AG08395 (cell line): ENCODE measurements at regions not wholly inside any gene's neighbourhood (a gene's known extent, or its start where the extent isn't known, plus 50 kb on each side); places are given as distances from the start of the nearest gene placed in this dataset.
"Not testable (repeated sequence)": the region's sequence is repeated elsewhere in the genome, so short reads cannot be mapped to it uniquely, and the experiment has no call there.

Source experiments
- DNase-seq: peaks from one replicate; pipeline ENCODE4 v3.0.0; 2012; ENCODE audit warnings: mixed read lengths, low spot score

GRCh38 chr12:78338054-78338785 lies 507.5 kb downstream of the NAV3 start:
- no peak for DNase-seq

DNA sequence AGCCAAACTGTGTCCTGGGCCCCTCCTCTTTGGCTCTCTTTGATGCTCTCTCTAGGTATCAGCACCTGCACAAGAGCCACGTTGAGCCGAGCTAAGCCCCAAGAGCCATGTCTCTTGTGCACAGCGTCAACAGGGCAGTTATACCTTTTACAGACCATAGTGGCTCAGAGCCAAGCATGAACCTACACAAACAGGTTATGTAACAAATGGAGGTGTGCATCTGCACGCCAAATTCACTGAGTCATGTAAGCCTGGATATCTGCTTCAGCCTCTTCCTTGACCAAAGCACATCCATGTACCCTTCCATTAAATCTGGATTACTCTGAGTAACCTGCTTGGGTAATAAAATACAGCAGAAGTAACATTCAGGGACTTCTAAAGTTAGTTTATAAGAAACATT lies 509.7 kb downstream of the NAV3 start:
- no peak for DNase-seq

DNA sequence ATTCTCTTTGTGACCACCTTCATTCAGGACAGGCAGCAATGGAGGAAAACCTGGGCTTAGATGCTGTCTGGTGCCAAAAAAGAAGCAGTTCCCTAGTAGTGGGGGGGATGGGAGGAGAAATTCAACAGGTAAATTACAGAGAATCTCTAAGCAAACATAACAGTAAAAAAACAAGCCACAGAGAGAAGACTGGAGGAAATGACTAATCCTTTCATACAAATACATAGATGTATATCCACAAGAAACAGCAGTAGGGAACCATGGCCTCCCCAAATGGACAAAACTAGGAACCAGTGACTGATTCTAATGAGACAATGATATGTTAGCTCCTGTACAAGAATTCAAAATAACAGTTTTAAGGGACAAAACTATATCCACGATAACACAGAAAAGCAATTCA lies 513.0 kb downstream of the NAV3 start:
- DNase-seq = no peak

DNA sequence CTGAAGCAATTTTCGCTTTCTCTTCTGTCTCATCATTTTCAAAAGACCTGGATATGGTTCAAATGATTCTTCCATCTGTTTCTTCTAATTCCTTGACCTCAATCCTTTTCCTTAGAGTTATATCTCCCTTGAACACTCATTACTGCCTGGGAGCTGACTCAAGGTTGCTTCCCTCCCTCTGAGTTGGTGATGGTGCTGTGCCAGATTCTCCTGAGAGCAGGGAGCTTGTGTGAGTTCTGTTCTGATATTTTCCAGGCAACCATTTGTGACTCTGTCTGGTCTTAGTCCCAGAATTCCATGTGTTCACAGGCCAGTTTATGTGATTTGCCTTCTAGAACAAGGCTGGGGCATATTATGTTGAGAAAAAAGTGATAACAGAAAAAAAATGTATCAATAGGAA lies 505.1 kb upstream of the SYT1 start:
- peak; percentile 44 for DNase-seq

DNA sequence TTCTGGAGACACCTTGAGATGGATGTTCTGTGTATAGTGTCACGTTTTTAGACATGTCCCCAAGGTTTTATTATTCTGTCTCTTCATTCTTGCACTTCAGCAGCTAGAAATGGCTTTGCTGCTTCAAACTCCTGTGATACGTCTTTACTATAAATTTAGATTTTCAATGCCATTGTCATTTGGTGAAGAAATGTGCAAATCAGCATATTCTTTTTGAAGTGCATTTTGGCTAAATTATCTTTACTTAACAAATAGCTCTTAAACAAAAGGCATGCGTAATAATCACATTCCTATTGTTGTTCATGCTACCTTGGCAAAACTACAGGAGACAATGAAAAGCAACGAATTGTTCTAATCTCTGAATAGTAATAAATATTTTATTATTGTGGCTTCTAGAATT lies 502.9 kb upstream of the SYT1 start:
- DNase-seq = no peak

DNA sequence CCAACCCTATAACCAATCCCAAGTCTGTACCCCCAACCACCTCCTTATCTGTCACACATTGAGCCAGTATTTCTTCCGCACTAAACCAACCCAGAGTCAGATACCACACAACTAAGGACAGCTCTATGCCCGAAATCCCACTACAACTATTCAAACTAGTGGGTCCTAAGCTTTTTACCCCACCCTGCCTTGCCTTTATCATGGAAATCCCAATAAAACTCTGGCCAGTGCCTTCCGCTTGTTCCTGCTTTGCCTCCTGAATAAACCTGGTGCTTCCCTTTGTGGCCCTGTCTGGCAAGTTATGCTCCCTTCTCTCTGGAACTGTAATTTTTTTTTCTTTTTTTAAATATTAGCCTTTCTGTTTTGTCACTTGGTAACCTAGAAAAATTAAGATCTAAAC lies 493.3 kb upstream of the SYT1 start:
- no peak for DNase-seq

- no peak for DNase-seq
These were observed 489.1 kb upstream of the SYT1 start for GRCh38 chr12:78375461-78375860.

GRCh38 chr12:78376257-78376656 lies 488.3 kb upstream of the SYT1 start:
- DNase-seq = no peak

DNA sequence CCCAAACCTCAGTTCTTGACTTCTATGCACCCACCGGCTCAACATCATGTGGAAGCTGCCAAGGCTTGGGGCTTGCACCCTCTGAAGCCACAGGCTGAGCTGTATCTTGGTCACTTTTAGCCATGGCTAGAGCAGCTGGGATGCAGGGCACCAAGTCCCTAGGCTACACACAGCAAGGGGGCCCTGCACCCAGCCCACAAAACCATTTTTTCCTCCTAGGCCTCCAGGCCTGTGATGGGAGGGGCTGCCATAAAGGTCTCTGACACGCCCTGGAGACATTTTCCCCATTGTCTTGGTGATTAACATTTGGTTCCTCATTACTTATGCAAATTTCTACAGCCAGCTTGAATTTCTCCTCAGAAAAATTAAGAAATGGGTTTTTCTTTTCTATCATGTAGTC lies 485.5 kb upstream of the SYT1 start:
- not testable (repeated sequence) for DNase-seq

DNA sequence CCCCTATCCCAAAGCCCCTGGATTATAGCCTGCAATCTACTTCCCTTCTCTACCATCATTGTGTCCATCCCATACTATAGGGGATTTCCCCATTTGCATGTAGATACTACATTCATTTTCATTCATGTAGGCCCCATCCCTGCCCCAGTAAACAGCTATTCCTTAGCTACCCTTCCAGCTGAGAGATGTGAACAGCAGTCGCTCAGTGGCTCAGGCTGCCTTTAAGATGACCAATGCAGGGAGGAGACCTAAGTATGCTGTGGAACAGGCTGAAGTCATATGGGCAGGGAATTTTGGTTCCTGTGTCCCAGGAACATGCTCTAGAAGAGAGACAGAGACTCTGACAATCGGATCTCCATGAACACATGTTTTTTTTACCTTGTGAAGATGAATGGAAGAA lies 481.2 kb upstream of the SYT1 start:
- no peak for DNase-seq

DNA sequence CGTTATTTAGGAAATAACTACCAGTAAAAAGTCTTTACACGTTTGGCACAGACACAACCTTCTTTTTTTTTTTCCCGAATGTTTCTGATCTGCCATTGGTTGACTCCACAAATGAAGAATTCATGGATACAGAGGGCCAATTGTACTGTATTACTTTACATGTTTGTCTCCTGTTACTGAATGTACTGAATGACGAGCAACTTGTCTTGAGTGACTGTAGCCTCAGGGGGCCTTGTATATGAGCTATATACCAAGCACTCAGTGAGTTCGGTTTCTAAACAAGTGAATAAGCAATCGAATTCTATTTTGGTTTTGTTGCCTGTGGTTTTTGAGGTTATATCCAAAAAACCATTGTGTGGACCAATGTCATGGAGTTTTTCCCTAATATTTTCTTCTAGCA lies 480.0 kb upstream of the SYT1 start:
- DNase-seq = no peak

GRCh38 chr12:78385541-78385940 lies 479.0 kb upstream of the SYT1 start:
- DNase-seq = peak; percentile 5

DNA sequence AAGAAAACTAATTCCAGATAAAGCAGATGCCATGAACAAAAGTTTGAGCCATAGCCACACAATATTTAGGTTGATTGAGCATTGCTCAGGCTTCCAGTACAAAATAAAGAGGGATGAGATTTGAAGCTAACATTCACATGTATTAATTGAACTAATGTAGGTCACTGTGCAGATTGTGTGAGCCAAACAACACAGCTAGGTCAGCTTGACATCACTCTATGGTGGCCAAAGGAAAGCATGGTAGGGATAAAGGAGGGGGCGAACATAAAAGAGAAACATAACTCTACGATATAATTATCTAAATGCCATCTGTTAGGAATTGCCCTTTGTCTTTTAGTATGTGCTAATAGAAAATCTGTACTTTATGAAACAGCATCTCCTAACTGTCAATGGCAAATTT lies 477.7 kb upstream of the SYT1 start:
- DNase-seq = no peak

DNA sequence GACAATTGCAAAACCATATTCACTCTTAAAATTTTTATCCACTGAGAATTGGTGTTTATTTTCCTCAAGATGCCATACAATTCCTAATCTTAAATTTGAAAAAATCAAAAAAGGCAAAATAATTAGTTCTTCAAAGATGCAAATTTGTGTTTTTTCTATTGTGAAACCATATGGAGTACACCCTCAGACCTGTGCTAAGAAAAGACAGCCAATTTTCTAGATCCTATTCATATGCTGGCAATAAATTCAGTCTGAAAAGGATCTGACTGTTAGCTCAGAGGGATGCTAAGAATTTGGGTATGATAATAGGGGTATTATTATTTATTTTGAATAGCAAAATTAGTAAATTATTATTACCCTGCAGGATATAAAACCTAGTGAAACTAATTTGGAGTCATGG lies 476.9 kb upstream of the SYT1 start:
- DNase-seq = no peak

- DNase-seq = no peak
These were observed 476.1 kb upstream of the SYT1 start for GRCh38 chr12:78388461-78388860.

DNA sequence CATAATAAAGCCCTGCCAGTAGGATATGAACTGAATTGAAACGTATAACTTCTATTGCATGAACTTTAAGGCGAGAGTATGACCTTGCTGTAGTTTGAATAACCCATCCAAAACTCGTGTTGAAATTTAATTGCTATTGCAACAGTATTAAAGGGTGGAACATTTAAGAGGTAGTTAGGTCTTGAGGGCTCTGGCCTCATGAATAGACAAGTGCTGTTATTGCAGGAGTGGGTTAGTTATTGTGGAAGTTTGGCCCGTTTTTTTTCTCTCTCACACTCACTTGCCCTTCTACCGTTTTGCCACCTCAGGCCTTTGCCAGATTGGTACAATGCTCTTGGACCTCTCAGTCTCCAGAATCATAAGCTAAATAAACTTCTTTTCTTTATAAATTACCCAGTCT lies 473.7 kb upstream of the SYT1 start:
- no peak for DNase-seq

GRCh38 chr12:78392918-78393317 lies 471.7 kb upstream of the SYT1 start:
- peak; percentile 4 for DNase-seq

DNA sequence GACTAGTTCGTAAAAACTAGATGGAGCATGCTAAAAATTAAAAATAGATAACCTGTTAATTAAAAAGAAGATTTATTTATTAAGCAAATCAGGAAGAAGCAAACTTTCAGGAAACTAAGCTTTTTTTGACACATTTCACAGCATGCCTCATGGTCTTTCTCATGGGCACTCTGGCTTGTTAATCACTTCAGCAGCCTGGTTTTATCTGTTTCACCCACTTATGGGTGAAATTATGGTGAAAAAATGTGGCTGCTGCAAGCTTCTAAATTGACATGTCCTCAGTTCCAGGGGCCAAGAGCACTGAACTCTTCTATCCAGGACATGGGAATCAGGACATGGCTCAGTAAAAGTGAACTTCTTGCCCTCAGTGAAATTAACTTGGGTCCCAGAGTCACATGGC lies 468.6 kb upstream of the SYT1 start:
- no peak for DNase-seq

DNA sequence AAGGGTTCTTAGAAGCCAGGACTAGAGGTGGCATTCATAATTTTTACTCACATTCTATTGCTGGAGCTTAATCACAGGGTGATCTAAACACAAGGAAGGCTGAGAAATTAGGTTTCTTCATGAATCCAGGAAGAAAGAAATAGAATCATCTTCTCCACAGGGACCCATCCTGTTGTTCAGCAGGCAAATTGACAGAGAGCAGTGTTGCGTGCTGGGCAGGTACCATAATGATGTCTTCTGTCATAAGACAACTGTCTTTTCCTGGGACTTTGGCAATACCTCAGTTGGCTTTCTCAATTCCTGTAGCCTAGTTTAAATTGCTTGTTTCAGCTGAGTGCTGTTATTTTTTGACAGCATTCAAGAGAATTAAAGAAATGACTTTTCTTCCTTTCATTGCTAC lies 468.0 kb upstream of the SYT1 start:
- no peak for DNase-seq

- DNase-seq = no peak
These were observed 465.8 kb upstream of the SYT1 start for GRCh38 chr12:78398750-78399149.

- DNase-seq = no peak
These were observed 462.0 kb upstream of the SYT1 start for GRCh38 chr12:78402366-78403134.

DNA sequence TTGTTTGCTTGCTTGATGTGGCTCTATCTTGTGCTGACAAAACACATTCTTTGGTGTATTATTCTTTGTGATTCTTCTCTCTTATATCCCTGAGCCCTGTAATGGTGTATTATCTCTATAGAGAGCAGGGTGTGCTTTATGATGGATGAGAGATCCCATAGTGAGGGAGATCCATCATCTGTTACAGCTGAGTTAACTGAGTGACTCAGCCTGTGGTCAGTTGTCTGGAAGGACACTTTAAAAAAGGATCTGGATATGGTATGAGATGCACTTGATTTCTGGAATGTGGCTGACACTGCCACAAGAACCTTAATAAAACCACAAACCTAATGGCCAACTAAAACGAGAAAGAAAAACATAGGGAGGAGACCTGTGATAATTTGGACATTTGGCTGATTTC lies 461.4 kb upstream of the SYT1 start:
- peak; percentile 51 for DNase-seq

DNA sequence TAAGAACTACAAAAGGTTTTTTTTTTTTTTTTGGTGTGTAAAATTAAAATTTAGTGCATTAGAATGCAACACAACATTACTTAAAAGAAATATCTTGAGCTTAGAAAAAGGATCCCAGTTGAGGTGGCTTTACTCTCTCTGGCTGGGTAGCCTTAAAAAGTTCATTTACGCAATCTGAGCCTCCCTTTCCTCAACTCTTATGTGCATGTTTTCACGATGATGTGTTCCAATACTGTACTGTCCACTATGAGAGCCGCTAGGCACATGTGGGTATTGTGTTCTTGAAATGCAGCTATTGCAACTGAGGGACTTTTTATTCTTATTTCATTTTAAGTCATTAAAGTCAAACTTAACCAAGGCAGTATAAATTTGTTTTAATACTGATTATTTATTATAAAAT lies 460.9 kb upstream of the SYT1 start:
- DNase-seq = peak; percentile 9

DNA sequence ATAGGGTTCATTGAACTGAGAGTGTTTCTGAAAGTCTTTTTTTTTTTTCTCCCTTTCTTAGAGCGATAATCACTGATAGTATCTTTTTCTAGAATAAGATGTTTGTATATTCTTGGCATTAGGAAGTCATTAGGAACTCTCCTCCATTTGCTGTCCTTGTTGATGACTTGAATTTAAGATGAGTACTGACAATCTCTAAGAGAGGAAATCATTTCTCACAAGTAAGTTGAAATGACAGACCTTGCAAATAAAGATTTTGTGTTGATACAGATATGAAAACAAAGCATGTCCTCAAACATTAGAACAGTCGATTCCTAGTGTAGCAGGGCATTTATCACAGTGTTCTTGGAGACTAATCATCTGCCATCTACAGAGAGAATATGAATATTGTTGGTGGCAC lies 458.4 kb upstream of the SYT1 start:
- DNase-seq = no peak
